ENCODE measurements at regions not wholly inside any gene's neighbourhood (a gene's known extent, or its start where the extent isn't known, plus 50 kb on each side); places are given as distances from the start of the nearest gene placed in this dataset.

DNA sequence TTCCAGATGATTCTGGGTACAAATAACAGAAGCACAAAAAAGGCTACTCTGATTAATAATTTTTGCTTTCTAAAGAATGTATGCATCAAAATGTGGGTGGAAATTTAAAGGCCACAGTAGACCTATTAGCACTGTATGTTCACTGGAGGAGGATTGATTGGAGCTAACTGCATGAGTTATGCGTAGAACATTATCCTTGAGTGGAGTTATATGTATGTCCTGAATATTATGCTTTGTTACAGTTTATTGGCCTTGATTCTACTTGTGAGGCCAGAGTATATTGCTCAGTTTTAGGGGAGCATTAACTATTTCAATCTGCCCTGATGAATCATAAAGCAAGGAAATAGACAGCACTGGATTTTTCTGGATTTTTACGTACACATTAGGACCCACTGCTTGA, 87.9 kb downstream of the CDCA7 start:
- TF ChIP-seq, protein P1, sequence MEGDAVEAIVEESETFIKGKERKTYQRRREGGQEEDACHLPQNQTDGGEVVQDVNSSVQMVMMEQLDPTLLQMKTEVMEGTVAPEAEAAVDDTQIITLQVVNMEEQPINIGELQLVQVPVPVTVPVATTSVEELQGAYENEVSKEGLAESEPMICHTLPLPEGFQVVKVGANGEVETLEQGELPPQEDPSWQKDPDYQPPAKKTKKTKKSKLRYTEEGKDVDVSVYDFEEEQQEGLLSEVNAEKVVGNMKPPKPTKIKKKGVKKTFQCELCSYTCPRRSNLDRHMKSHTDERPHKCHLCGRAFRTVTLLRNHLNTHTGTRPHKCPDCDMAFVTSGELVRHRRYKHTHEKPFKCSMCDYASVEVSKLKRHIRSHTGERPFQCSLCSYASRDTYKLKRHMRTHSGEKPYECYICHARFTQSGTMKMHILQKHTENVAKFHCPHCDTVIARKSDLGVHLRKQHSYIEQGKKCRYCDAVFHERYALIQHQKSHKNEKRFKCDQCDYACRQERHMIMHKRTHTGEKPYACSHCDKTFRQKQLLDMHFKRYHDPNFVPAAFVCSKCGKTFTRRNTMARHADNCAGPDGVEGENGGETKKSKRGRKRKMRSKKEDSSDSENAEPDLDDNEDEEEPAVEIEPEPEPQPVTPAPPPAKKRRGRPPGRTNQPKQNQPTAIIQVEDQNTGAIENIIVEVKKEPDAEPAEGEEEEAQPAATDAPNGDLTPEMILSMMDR (IDR thresholded peaks at IDR 0.05; ENCODE audit: low read depth, low read length, poor library complexity, severe bottlenecking): no peak
- no peak for TF ChIP-seq EZH2phosphoT487 (IDR thresholded peaks at IDR 0.05; ENCODE audit: borderline replicate concordance, low read length)
